ENCODE measurements at regions not wholly inside any gene's neighbourhood (a gene's known extent, or its start where the extent isn't known, plus 50 kb on each side); places are given as distances from the start of the nearest gene placed in this dataset.
"Not testable (repeated sequence)": the region's sequence is repeated elsewhere in the genome, so short reads cannot be mapped to it uniquely, and the experiment has no call there.

GRCh38 chr10:124245191-124245590 is 151.8 kb upstream of the CHST15 start:
- Histone ChIP-seq H3K4me1 (peaks cover 0 to 4% (median 0%) of the 10 kb centered on the region in 3 donors), H3K4me3 (no peak overlapping the region), H3K36me3 (no peaks in the 10 kb centered on the region), H3K9me3 (no peaks in the 10 kb centered on the region), H3K27ac (no peak overlapping the region), H3K27me3 (no peaks in the 10 kb centered on the region)
- ATAC-seq, result no peak
- 80% methylated on average over 2 of the region's 8 CpGs; no CpG with 5 or more reads in 1 of the 2 donors for WGBS, 2 donors (ENCODE audit: low coverage in 1 of 2)
- no peak for TF ChIP-seq CTCF (IDR thresholded peaks at IDR 0.05)
- TF ChIP-seq EP300 (IDR thresholded peaks at IDR 0.05), result no peak
- no peak for TF ChIP-seq POLR2AphosphoS5 (IDR thresholded peaks at IDR 0.05)
- no peak for TF ChIP-seq POLR2A (IDR thresholded peaks at IDR 0.05)

- Histone ChIP-seq H3K36me3 (no peaks in the 10 kb centered on the region), H3K4me1 (no peaks in the 10 kb centered on the region), H3K9me3 (no peaks in the 10 kb centered on the region), H3K27me3 (no peaks in the 10 kb centered on the region), H3K27ac (no peak overlapping the region), H3K4me3 (no peak overlapping the region)
- 96% methylated on average over 9 of the region's 20 CpGs; no CpG with 5 or more reads in 1 of the 2 donors for WGBS, 2 donors (ENCODE audit: low coverage in 1 of 2)
- ATAC-seq, result no peak
- TF ChIP-seq CTCF (IDR thresholded peaks at IDR 0.05) (no peak), POLR2A (IDR thresholded peaks at IDR 0.05) (no peak), POLR2AphosphoS5 (IDR thresholded peaks at IDR 0.05) (no peak), EP300 (IDR thresholded peaks at IDR 0.05) (no peak)
Measured at GRCh38 chr10:124244256-124244877, 151.0 kb upstream of the CHST15 start.

- H3K9me3 ChIP-seq, result no peaks in the 10 kb centered on the region
- ATAC-seq, result no peak
- H3K27ac ChIP-seq, result no peak overlapping the region
- no peak overlapping the region for H3K4me3 ChIP-seq
- WGBS, 2 donors (ENCODE audit: low coverage in 1 of 2), result 74 to 83% methylated on average over 4 to 6 of the region's 12 CpGs
- H3K27me3 ChIP-seq, result no peaks in the 10 kb centered on the region
- TF ChIP-seq EP300 (IDR thresholded peaks at IDR 0.05) (no peak), POLR2A (IDR thresholded peaks at IDR 0.05) (no peak), POLR2AphosphoS5 (IDR thresholded peaks at IDR 0.05) (no peak), CTCF (IDR thresholded peaks at IDR 0.05) (no peak)
- no peaks in the 10 kb centered on the region for H3K36me3 ChIP-seq
- no peaks in the 10 kb centered on the region for H3K4me1 ChIP-seq
Measured at GRCh38 chr10:124243702-124244121, 150.3 kb upstream of the CHST15 start.

GRCh38 chr10:124242791-124243190 is 149.4 kb upstream of the CHST15 start:
- 87% methylated on average over 3 of the region's 8 CpGs; no CpG with 5 or more reads in 1 of the 2 donors for WGBS, 2 donors (ENCODE audit: low coverage in 1 of 2)
- no peaks in the 10 kb centered on the region for H3K27me3 ChIP-seq
- no peak for ATAC-seq
- TF ChIP-seq POLR2A (IDR thresholded peaks at IDR 0.05) (no peak), POLR2AphosphoS5 (IDR thresholded peaks at IDR 0.05) (no peak), EP300 (IDR thresholded peaks at IDR 0.05) (no peak), CTCF (IDR thresholded peaks at IDR 0.05) (no peak)
- H3K4me3 ChIP-seq, result no peak overlapping the region
- no peaks in the 10 kb centered on the region for H3K9me3 ChIP-seq
- no peak overlapping the region for H3K27ac ChIP-seq
- no peaks in the 10 kb centered on the region for H3K4me1 ChIP-seq
- H3K36me3 ChIP-seq, result no peaks in the 10 kb centered on the region

GRCh38 chr10:124242365-124242764 is 149.0 kb upstream of the CHST15 start:
- H3K27ac ChIP-seq, result no peak overlapping the region
- no peaks in the 10 kb centered on the region for H3K4me1 ChIP-seq
- no peaks in the 10 kb centered on the region for H3K36me3 ChIP-seq
- no peaks in the 10 kb centered on the region for H3K27me3 ChIP-seq
- no CpG with 5 or more reads among the region's 7 CpGs for WGBS, 2 donors (ENCODE audit: low coverage in 1 of 2)
- ATAC-seq, result no peak
- TF ChIP-seq EP300 (IDR thresholded peaks at IDR 0.05) (no peak), POLR2AphosphoS5 (IDR thresholded peaks at IDR 0.05) (no peak), POLR2A (IDR thresholded peaks at IDR 0.05) (no peak), CTCF (IDR thresholded peaks at IDR 0.05) (no peak)
- H3K9me3 ChIP-seq, result no peaks in the 10 kb centered on the region
- H3K4me3 ChIP-seq, result no peak overlapping the region

GRCh38 chr10:124241510-124241909 is 148.1 kb upstream of the CHST15 start:
- not testable (repeated sequence) for ATAC-seq, H3K4me1 ChIP-seq, H3K9me3 ChIP-seq, H3K27me3 ChIP-seq, H3K4me3 ChIP-seq, H3K27ac ChIP-seq, H3K36me3 ChIP-seq
- 87 to 94% methylated on average over 5 of the region's 5 CpGs for WGBS, 2 donors (ENCODE audit: low coverage in 1 of 2)

Data from gastroesophageal sphincter (tissue), 4 donors.